NB4 (cell line): ENCODE measurements at regions not wholly inside any gene's neighbourhood (a gene's known extent, or its start where the extent isn't known, plus 50 kb on each side); places are given as distances from the start of the nearest gene placed in this dataset.
"Not testable (repeated sequence)": the region's sequence is repeated elsewhere in the genome, so short reads cannot be mapped to it uniquely, and the experiment has no call there.

Source experiments
- MYC ChIP-seq: IDR thresholded peaks from 2 replicates; pipeline ENCODE4 v1.6.1; 2011; ENCODE audit warnings: low read depth, low read length
- TF ChIP-seq, protein P1 (sequence below): IDR thresholded peaks from 2 replicates; pipeline ENCODE4 v1.6.1; 2011; ENCODE audit warnings: low read depth, low read length

DNA sequence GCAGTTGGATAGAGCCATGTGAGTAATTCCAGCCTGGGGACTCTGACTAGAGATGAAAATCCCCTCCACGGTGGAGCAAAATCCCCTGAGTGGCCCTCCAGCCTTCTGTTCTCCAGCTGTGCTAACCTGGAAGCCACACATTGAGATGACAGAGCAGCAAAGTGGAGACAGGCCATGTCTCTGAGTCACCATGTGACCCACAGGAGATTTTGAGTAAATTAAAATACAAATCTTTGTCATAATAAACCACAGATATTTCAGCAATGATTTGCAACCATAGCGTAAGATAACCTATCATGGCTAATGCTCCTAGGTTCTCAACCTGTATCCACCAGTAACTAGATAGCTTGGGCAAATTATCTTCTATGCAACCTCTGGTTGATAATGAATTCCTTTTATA, 328.3 kb upstream of the DPP6 start:
- TF ChIP-seq, protein P1, sequence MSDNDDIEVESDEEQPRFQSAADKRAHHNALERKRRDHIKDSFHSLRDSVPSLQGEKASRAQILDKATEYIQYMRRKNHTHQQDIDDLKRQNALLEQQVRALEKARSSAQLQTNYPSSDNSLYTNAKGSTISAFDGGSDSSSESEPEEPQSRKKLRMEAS = not testable (repeated sequence)
- TF ChIP-seq MYC = not testable (repeated sequence)
